GM12892 (cell line): ENCODE measurements at regions not wholly inside any gene's neighbourhood (a gene's known extent, or its start where the extent isn't known, plus 50 kb on each side); places are given as distances from the start of the nearest gene placed in this dataset.

Source experiments
- POLR2A ChIP-seq: IDR thresholded peaks from 2 replicates; pipeline ENCODE4 v1.6.1; 2011; ENCODE audit warnings: low read depth, low read length, control low read depth
- POLR2AphosphoS5 ChIP-seq: IDR thresholded peaks from 2 replicates; pipeline ENCODE4 v1.6.1; 2011; ENCODE audit warnings: low read depth, low read length, control low read depth
- TAF1 ChIP-seq: IDR thresholded peaks from 2 replicates; pipeline ENCODE4 v1.6.1; 2011; ENCODE audit warnings: low read depth, mild to moderate bottlenecking, control low read depth, low read length, borderline replicate concordance

DNA sequence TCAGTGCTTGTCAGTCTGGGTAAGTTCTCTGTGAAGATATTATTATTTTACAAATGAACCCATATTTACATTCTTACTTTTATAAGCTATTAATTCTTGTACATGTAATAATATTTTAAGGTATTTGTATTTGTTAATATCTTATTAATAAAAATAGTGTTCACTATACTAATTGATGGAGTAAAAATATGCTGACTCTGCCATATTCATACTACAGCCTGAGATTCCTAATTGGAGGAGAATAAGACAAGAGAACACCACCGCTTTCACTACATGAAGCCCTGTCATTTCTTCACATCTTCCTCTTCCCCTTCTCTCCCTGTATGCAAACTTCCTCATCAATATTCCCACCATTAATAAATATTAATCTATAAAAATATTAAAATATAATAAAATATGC is 167.6 kb upstream of the TUSC1 start:
- TF ChIP-seq POLR2A, result no peak
- no peak for TF ChIP-seq TAF1
- TF ChIP-seq POLR2AphosphoS5, result no peak
